NCI-H2196 treated with DMSO at 0.1 percent for 48 hours (cell line): ENCODE measurements at regions not wholly inside any gene's neighbourhood (a gene's known extent, or its start where the extent isn't known, plus 50 kb on each side); places are given as distances from the start of the nearest gene placed in this dataset.

ENCODE experiments used
- DNase-seq: peaks from one replicate; lab custom pipeline; 2025; ENCODE audit not compliant: unreplicated experiment; lab: John Stamatoyannopoulos, UW

DNA sequence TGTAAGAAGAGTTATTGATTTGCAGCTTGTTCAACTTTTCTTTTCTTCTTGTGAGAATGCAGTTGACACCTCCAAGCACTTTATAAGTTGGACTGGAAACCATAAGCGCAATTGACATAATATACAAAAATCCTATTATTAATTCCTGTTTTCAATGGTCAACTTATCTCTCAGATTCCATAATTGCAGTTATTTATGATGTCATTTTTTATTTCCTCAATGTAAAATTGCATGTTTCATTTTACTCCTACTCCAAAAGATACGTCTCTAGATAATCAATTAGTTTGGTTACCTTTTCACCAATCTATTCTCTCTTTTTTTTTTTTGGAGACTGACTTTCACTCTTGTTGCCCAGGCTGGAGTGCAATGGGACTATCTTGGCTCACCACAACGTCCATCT is 1416.1 kb upstream of the CDH6 start:
- DNase-seq: no peak

DNA sequence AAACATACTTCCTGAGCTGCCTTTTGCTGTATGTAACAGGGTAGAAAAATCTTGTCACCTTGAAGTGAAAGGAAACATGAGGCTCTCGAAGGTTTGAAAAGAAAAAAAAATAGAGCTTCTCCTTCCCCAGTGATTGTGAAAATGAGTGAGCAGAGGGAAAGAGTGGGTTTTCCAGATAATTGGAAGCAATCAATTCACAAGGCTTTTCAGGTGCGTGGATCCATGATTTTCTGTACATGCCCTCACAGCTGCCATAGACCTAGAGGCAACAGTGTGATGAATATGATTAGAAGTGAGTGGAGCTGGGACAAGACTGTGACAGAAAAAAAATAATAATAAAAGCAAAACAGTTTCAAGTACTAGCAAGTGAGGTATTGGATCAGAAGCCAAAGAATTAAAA is 1422.5 kb upstream of the CDH6 start:
- DNase-seq: no peak

DNA sequence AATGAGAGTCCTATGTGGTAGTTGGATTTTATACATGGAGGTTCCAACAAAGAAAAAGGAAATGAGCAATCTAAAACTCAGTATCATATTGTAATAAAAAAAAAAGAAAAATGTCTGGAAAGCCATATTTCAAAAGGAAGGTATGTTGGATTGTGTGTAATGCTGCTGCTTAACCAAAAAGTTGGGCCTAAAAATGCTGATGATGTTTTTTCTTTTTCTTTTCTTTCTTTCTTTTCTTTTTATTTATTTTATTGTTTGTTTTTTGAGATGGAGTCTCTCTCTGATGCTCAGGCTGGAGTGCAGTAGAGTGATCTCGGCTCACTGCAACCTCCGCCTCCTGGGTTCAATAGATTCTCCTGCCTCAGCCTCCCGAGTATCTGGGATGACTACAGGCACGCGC is 1424.0 kb upstream of the CDH6 start:
- DNase-seq: no peak

DNA sequence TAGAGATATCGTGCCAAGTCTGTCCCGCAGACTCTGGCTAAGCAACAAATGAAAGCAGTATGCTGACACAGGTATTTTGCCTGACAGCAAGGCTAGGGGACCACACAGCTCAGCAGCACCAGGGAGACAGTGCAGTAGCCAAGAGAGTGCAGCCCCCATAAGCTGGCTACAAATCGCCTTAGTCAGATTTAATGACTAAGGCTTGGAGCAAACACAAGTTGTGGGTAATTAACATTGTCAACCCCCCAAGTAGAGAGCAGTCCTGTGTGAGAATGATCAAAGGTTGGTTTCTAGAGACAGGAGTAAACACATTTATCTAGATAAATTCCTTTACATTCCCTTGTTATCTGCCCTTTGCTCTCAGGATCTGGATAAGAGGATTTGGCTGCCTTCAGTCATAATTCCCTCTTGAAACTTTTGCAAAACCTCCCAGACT is 1434.5 kb upstream of the CDH6 start:
- DNase-seq: no peak

DNA sequence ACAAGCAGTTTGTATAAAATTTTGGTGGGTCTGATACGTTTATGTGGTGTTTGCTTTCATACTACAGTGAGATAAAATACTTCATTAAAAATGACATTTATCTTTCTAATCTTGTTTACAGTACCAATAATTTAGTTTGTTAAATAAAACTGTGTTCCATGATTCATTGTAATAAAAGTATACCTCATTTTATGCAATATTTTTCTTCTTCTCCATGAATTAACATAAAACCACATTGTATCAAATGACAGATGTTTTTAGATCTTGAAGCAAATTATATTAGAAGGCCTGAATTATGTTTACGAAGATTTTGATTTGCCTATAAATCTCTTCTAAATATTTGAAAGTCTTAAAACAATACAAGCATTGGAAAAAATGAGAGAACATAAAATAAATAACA is 1443.0 kb upstream of the CDH6 start:
- DNase-seq: no peak

DNA sequence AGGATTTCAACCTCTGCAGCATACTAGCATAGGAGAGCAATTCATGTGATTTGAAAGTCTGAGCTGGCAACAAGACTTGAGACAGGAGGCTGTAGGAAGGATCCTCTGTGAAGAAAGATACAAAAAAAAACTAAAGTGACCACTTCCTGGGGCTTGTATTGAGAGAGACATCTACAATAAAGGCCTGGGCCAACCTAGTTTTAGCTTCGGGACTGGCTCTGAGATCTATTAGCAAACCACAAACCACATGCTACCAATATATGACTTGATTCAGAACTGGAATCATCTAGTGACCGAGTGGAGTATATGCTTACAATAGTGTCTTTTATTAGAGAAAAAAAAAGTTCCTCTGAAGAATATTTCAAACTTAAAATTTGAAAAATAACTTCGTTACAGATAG is 1448.9 kb upstream of the CDH6 start:
- DNase-seq: no peak

DNA sequence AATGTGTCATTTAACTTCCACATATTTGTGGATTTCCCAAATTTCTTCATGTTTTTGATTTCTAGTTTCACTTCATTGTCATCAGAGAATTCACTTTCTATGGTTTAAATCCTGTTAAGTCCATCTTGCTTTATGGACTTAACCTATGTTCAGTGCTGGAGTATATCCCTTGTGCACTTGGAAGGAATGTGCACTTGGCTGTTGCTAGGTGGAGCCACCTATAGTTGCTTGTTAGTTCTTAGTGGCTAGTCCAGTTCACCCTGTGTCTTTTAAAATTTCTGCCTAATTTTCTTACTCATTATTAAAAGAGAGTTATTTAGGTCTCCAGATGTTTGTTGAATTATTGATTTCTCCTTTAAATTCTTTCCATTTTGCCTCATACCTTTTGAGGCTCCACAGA is 1472.5 kb upstream of the CDH6 start:
- no peak for DNase-seq

DNA sequence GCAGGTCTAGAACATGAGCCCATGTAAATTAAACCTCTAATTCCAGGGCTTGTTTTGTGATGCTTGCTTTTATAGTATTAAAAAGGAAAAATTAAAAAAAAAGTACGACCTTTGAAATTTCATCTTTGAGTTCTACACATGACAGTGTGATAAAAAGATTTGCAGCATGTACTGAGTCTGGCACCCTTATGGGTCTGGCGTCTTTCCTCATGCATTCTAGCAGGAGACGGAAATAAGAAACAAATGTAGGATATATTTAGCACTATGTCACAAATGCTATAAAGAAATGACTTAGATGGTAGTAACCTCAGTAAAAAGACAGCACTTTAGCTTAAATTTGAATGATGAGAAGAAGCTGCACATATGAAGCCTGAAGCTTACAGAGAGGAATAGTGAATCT is 1474.3 kb upstream of the CDH6 start:
- no peak for DNase-seq

DNA sequence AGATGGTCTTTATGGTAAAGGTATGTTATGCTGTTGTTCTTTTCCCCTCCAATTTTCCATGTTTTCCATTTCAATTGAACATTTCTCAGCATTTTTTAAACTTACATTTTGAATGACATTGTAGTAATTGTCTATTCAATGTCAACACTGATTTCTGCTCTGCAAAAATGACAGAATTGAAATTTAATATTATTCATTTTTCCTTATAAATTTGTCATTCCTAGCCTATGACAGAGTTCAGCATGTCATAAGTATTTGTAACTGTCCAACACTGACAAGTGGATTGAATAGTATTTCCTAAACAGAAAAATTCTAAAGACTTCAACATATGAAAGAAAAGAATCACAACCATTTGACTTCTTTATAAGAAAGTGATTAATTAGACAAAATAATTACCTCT is 1478.3 kb upstream of the CDH6 start:
- DNase-seq: no peak

DNA sequence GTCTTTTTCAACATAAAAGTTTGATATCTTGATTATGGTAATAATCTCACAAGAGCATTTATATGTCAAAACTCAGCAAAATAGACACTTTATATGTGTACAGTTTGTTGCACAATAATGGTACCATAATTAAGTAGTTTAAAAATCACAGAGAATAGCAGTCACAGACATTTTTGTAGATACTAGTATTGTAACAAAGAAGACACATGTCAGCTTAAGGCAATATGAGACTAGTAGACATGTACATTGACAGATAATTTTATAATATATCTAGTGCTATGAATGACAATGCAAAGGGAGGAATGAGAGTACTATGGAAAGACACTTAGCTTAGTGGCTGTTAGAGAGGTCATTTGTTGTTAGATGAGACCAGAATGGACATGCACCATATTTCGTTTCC is 1490.6 kb upstream of the CDH6 start:
- DNase-seq: no peak

DNA sequence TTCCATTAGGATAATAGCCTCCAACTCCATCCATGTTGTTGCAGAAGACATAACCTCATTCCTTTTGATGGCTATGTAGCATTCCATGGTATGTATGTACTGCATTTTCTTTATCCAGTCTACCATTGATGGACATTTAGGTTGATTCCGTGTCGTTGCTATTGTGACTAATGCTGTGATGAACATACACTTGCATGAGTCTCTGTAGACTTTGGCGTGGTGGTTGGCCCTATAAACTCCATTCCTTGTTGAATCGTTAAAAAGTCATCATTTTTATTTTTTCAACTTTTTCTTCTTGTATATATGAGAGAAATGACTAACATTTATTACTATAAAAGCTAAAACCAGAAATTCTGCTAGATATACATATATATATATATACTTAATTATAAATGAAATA is 1491.9 kb upstream of the CDH6 start:
- no peak for DNase-seq

DNA sequence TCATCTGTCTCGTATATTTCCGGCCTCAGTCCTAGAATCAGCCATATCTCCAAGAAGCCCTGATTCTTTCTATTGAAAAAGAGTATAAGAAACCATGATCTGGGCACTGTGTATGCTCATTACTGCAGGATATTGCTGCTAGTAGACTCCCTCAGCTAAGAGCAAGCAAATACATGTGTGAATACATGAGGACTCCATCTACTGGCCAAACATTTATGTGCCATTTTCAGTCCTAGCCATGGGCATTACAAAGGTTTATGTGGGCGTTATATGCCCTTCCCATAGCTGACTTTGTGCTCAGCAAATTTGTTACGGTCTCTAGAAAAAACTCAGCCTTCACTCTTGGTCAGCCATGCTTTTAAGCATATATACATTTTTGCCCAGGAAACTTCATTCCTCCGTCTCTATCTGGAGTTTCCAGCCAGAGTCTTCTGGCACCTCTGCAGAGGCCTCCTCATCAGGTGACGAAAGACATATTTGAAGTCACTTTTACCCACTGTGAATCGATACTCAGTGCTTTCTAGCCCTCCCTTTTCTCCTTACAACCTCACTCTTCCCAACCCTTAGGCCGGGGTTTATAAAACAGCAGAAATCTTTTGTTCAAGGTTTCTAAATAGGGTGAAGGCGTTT is 1495.6 kb upstream of the CDH6 start:
- DNase-seq: no peak

DNA sequence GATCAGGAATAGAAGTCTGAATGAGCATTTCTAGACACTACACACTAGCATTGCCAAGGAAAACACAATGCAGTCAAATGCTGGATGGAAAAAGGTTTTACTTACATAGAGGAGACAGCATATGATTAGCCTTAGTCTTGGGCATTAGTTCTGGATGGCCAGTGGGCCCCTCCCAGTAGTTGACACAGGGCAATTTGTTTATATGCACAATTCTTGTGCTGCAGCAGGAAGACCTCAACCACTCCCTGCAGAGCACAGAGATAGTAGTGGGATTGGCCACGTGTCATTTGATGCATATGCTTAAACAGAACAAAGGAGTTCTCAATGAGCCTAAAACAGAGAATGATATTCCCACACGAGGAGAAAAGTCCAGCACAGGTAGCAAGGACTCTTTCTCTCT is 1496.2 kb upstream of the CDH6 start:
- DNase-seq: no peak

DNA sequence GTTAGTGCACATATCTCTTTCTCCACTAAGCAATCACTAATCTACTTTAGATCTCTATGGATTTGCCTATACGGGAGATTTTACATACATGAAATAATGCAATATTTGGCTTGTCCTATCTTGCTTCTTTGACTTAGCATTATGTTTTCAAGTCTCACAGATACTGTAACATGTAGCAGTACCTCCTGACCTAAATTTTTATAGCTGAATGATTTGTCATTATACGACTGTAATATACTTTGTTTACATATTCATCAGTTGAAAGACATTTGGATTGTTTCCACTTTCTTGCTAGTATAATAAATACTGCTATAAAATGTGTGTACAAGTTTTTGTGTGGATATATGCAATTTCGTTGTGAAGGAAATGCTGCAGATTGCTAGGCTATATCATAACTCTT is 1520.8 kb upstream of the CDH6 start:
- no peak for DNase-seq

DNA sequence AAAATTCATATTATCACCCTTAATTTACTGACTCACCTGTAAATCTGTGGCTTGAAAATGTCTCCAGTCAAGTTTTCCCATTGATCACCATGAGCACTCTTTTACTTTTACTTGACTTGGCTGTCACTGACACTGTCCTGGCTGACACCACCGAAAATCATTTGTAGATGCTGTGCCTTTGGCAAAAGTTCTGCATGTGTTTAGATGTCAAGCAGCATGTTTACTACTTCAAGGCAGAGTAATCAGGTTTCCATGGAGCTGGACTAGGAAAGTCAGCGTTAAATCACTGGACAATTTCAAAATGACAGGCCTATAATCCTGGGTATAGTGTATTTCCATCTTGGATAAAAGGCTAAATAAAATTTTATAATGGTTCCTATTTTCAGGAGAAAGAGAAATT is 1530.6 kb upstream of the CDH6 start:
- DNase-seq: no peak

DNA sequence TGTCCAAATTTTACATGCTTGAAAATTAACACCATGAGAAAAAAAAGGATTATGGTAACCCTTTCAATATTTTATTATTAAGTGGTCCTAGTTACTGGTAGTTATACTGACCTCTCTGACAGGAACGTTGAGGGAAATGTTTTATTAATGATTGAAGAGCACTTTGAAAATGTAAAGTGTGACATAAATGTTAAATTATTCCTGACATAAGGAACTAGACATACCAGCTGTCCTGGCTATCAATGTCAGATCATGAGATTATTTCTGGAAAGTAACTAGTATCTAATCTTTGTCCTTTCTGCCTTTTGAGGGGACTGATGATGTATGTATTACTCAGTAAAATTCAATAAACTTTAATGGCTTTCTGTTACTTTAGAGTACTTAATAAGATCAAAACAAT is 1538.5 kb upstream of the CDH6 start:
- no peak for DNase-seq

DNA sequence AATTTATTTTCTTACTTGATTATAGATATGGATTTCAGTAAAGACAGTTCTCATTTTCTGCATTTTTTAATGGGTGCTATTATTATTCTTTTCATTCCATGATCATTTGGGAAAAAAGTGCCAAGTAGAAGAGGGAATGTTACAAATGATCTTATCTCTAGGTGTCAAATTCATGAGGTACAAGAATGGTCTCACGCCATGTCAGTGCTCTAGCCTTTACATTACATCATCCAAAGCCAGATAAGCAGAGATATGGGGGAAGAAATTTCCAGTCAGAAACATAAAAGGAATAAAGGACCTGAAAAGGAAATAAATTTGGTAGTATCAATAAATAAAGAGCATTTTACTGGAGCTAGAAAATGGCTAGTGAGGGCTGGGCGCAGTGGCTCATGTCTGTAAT is 1544.2 kb upstream of the CDH6 start:
- no peak for DNase-seq

DNA sequence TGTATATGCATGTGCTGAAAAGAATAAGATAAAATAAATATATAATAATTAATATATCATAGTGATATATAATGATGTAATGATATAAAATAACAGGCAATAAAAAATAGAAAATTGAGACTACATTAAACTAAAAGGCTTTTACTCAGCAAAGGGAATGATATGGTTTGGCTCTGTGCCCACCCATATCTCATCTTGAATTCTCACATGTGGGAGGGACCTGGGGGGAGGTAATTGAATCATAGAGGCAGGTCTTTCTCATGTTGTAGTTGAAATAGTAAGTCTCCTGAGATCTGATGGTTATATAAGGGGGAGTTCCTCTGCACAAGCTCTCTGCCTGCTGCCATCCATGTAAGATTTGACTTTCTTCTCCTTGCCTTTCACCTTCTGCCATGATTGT is 1550.9 kb upstream of the CDH6 start:
- no peak for DNase-seq

DNA sequence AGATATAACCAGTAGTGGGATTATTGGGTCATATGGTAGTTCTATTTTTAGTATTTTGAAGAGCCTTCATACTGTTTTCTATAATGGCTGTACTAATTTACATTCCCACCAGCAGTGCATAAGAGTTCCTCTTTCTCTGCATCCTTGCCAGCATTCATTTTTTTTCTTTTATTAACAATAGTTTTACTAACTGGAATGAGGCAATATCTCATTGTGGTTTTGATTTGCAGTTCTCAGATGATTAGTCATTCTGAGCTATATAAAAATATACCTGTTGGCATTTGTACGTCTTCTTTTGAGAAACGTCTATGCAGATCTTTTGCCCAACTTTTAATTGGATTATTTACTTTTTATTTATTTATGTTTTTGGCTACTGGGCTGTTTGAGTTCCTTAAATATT is 1579.3 kb upstream of the CDH6 start:
- DNase-seq: no peak

DNA sequence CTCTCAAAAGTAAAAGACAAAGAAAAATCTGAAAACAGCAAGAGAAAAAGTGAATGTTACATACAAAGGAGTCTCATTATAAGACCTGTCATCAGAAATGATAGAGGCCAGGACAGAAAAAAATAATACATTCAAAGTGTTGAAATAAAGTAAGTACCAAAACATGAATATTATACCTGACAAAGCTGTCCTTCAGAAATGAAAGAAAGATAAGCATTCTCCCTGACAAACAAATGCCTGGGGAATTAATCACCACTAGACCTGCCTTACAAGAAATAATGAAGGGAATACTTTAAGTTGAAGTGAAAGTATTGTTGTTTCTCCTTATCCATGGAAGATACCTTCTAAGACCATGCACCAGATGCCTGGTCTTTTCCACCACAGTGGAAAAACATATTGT is 1605.2 kb upstream of the CDH6 start:
- DNase-seq: no peak

DNA sequence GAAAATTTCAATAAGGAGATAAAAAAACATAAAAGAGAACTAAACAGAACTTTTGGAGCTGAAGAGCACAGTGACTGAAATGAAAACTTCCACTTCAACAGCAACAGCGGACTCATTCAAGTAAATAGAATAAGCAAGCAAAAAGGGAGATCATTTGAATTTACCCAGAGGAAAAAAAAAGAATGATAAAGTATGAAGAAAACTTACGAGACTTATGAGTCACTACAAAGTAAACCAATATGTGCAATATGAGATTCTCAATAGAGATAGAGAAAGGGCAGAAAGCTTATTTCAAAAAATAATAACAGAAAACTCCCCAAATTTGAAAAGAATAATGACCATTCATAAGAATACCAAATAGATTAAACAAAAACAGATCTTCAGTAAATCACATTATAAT is 1605.7 kb upstream of the CDH6 start:
- DNase-seq: no peak

DNA sequence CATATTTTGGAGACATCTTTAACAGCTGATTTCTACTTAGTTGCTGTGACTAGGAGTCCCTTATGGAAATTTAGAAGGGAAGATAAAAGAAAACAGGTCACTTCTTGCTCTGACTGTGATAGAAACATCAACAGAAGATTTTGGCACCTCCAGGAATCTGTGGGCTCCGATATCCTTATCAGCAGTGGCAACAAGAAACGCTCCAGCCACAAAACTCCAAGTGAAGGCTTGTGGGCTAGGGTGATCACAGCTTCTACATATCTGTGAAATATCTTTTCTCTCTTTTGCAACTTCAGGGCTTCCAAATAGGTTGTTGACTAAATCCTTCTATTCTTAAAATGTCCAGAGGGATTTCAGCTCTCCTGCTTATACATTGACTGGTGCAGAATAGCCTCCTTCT is 1625.5 kb upstream of the CDH6 start:
- no peak for DNase-seq

DNA sequence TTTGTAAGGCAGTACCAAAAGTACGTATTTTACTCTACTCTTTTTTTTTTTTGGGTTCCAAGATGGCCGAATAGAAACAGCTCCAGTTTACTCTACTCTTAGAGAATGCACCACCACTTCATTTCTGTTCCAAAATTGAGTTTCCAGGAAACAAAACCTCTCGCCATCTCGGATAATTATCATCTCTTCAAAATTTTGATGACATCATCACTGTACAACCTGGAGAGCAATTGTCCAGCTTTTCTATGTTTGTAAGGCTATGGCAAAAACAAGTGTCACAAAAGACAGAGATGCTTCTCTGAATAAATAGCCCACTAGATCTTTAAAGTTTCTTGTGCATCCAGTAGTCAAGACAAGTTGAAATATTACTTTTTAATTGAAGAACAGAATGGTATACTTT is 1631.9 kb upstream of the CDH6 start:
- no peak for DNase-seq

DNA sequence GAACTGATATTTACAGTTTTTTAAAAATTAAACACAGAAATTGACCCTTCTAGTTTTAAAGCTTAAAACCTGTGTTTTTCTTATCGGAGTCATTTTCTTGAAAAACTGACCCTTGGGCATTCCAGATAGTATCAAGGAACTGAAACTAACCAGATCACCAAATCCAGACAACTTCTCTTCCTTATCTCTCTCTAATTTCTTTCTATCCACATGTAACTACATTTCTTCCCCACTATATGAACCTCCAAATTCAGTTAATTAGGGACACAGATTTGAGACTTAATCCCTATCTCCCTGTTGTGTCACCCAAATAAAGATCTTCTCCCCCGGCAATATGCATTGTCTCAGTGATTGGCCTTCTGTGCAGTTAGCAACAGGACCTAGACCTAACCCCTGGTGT is 1643.0 kb upstream of the CDH6 start:
- DNase-seq: no peak
